ENCODE measurements at regions not wholly inside any gene's neighbourhood (a gene's known extent, or its start where the extent isn't known, plus 50 kb on each side); places are given as distances from the start of the nearest gene placed in this dataset.
"Not testable (repeated sequence)": the region's sequence is repeated elsewhere in the genome, so short reads cannot be mapped to it uniquely, and the experiment has no call there.

- DNase-seq (ENCODE audit: low spot score) = no peak
Measured at GRCh38 chr14:46147452-46147851, 504.1 kb downstream of the RPL10L start.

- no peak for DNase-seq (ENCODE audit: low spot score)
Measured at GRCh38 chr14:46147024-46147423, 504.6 kb downstream of the RPL10L start.

DNA sequence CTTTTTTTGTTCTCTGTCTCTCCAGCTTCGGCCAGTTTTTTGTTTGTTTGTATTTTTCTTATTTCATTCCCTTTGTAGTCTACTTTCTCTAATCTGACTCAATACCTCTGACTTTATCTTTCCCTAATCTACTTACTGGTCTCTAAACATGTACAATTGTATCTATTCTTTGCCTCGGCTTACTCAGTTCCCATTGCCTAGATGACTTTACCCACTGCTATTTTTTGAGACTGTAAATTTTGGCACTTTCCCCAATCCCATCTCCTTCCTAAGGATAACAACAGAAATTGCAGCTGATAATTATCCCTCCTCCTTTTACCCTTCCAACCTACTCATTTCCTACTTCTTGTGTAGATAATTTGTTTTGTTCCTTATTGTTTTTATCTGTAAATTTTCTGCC is 511.1 kb downstream of the RPL10L start:
- no peak for DNase-seq (ENCODE audit: low spot score)

DNA sequence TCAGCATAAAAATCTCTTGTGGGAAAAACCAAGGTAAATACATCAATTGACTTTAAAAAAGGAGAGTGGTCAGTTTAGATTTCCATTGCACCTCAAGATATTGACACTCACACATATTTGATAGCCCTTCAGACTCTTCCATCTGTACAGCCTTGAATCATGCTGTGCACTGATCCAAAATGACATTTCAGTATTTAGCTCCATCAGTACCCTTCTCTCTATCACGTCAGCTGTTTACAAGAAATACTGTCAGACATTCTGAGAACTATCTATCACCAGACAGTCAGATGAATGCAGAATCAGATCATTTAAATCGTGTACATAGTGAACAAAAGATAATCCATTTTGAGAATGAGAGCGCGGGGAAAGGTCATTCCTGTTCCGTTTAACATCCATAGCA is 511.9 kb downstream of the RPL10L start:
- no peak for DNase-seq (ENCODE audit: low spot score)

GRCh38 chr14:46137786-46138185 is 513.8 kb downstream of the RPL10L start:
- no peak for DNase-seq (ENCODE audit: low spot score)

- no peak for DNase-seq (ENCODE audit: low spot score)
Measured at GRCh38 chr14:46136456-46136855, 515.1 kb downstream of the RPL10L start.

GRCh38 chr14:46108228-46108627 is 543.4 kb downstream of the RPL10L start:
- DNase-seq (ENCODE audit: low spot score) = no peak

- DNase-seq (ENCODE audit: low spot score) = not testable (repeated sequence)
Measured at GRCh38 chr14:46100901-46101300, 550.7 kb downstream of the RPL10L start.

DNA sequence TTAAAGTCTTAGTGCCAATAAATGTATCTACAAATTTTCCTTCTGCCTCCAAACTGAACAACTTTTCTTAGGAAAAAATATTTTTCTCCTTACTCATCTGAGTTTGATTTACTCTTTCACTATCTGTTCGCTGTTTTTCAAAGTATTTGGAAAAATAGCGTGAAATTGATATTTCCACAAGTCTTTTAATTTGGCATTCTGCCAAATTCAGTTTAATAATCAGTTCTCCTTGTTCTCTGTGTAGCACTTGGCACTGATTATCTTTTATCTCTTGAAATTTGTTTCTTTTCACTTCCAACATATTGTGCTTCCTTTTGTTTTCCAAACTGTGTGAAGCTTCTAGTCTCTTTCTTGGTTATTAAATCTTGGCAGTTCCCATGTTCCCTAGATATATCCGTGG is 559.8 kb downstream of the RPL10L start:
- no peak for DNase-seq (ENCODE audit: low spot score)

GRCh38 chr14:46087604-46088003 is 564.0 kb downstream of the RPL10L start:
- DNase-seq (ENCODE audit: low spot score) = no peak

DNA sequence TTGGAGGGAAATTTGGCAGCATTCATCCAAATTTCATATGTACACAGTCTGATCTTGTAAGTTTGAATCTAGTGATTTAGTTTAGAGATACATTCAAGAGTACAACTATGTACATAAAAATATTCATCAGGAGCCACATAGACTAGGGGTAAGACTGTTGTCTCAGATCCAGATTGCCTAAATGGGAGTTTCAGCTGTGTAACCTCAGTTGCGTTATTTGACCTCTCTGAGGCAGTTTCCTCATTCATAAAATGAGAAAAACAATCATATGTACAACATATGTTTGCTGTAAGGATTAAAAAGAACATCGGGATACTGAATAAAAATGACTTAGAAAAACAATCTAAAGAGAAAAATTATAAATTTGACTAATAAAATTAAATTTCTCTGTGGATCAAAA is 577.5 kb downstream of the RPL10L start:
- no peak for DNase-seq (ENCODE audit: low spot score)

- DNase-seq (ENCODE audit: low spot score) = no peak
Measured at GRCh38 chr14:46063872-46064271, 587.7 kb downstream of the RPL10L start.

DNA sequence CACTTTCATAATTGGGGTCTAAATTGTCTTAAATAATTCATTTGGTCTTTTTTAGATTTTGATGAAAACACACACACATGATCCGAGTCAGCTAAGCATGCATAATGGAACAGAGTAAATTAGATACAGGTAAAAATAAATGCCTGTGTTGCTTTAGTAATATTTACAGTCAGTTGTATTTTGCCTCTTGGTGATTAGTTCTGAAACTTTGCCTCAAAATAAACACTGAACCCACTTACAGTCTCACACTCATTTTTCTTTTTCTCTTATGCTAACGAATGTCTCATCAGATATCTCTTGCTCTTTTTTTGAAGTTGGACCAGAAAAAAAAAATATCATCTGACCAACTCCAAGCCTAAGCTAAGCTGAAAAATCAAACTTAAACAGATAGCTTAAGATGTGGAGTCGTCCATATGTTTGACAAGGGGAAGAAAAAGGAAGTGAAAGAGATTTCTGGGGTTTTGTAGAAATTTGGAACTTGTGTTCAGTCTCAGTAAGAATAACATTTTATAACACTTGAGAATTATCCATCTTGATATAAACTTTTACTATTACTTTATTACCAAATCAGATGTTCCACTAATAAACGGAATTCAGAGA is 592.5 kb downstream of the RPL10L start:
- DNase-seq (ENCODE audit: low spot score) = no peak

GRCh38 chr14:46057799-46058198 is 593.8 kb downstream of the RPL10L start:
- DNase-seq (ENCODE audit: low spot score) = no peak

DNA sequence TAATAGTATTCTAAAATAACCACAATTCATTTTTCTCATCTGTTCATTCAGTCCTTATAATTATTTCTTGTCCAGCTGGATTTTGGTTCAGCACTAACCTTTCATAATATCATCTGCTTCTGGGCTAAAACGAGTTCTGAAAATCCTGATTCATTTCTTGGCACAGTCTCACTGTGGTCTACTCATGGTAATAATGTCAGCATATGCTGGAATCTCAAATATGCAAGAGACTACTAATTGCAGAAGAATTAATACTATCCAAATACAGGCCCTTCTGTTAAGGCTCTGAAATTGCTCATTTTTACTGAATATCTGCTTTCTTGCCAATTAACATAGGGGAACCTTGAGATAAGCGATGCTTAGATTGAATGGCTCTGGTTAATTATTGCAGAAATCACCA is 597.1 kb downstream of the RPL10L start:
- no peak for DNase-seq (ENCODE audit: low spot score)

GRCh38 chr14:46053221-46053620 is 598.4 kb downstream of the RPL10L start:
- DNase-seq (ENCODE audit: low spot score) = no peak

DNA sequence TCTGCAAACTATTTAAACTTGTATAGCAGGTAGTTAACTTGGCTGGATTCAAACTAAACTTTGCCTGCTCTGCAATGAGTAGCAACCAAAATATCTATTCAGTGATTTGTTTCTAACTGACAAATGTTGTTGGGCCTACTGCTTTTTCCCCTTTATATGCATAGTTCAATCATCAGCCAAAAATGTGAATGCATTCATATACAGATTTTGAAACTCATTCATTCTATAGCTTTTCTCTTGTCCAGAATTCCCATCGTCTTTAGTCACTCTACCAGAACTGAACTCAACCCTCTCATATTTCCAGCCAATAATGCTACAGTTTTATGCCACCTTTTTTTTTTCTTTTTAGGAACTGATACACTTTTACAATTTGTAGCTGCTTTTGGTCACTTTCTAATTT is 599.8 kb downstream of the RPL10L start:
- no peak for DNase-seq (ENCODE audit: low spot score)

DNA sequence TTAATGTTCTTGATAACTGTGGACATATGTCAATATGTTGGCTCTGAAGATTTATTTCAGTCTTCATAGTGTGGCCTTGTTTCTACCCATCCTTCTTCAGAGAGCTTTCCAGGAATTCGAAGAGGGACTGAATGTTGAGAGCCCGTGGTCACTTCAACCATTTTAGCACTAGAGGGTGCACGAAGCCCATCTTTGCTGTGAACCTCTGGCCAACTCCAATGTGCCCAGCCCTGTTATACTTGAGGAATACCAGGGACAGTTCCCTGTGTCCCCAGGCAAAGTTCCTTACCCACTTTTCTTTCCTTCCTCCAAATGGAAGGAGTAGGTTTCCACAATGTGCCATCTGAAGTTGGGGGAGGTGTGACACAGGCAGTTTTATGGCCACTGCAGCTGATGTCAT is 603.5 kb downstream of the RPL10L start:
- no peak for DNase-seq (ENCODE audit: low spot score)

GRCh38 chr14:46036099-46036498 is 615.5 kb downstream of the RPL10L start:
- DNase-seq (ENCODE audit: low spot score) = no peak

DNA sequence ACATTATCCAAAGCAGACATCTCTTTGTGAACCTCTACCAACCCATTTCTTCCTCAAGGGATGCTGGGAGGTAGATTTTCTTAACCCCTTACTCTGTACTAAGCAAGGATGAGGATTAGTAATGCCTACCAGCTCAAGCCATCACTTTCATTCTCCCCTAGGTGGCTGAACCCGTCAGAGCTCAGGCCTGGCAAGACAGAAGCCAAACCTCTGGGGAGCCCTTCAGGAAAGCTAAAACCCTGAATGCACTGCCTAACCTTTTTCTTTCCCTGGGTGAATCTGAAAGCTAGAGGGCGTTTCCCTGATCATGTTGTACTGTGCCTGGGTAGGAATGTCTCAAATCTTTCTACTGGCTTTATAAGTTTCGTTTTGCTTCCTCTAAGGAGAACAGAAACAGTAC is 617.3 kb downstream of the RPL10L start:
- no peak for DNase-seq (ENCODE audit: low spot score)

DNA sequence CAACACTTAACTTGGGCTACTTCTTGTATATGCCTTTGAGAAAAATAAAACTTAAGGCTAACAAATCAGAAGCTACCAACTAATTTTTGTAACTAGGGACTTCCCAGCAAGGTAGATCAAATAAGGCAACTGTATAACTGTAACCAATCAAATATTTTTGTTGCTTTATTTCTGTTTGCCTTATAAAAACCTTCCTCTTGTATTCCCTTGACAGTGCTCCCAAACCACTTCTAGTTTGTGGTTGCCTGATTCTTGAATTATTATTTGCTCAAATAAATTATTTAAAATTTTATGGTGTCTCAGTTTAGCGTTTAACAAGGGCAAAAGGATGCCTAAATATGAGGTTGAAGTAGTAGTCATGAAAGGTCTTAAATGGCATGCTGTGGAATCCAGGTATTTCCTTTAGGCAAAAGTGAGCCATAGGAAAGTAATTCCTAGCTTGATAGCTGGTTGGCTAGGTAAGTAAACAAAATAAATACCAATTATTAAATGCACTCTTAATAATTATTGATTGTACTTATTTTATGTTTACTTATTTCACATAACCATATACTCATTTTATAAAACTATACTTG is 632.6 kb downstream of the RPL10L start:
- no peak for DNase-seq (ENCODE audit: low spot score)

DNA sequence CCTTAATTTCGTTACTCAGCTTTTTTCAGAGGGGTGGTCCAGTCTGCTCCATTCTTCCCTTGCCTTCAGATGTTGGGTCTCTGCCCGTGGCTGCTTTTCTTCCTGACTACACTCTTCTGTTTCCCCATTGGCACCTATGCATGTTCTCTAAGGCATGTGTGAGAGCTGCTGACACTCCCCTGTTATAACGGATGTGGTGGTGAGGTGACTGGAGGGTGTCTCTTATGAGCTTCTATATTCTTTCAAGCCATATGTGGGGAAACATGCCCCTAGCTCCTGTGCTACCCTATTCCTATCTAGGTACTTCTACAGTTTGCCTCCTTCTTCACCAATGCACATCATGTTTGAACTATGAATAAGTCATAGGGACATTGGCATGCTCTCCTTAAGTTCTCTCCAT is 643.2 kb downstream of the RPL10L start:
- DNase-seq (ENCODE audit: low spot score) = no peak

- no peak for DNase-seq (ENCODE audit: low spot score)
Measured at GRCh38 chr14:45998554-45998953, 653.0 kb downstream of the RPL10L start.

DNA sequence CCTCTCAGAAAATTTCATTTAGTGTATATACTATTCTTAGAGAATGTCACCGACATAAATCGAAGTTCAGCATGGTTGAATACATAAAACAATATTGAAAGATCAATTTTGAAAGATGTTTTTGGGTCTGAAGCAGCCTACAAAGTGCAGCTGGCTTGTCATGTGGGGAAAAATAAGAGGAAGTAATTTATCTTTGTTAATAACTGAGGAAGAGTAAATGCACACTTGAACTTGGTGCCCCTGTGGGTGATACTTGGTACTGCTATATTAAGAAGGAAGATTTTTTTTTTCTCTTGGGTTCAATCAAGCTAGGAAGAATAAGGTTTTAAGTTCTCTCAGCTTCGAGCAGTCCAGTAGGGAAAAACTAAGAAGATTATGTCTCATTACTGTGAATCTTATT is 661.3 kb downstream of the RPL10L start:
- DNase-seq (ENCODE audit: low spot score) = no peak

Data from hematopoietic multipotent progenitor cell treated with erythropoietin and hydrocortisone succinate and interleukin-3 and kit ligand, for 17 days (in vitro differentiated cells).